Heart left ventricle (tissue), 13 donors: ENCODE measurements at regions not wholly inside any gene's neighbourhood (a gene's known extent, or its start where the extent isn't known, plus 50 kb on each side); places are given as distances from the start of the nearest gene placed in this dataset.

Source experiments
- CTCF ChIP-seq, 12 donors: fragments of 200-600 bp; sonication (generic) in 4 of 12; IDR thresholded peaks; one replicate each; pipeline versions ENCODE4 v1.5.0 to v1.8.0; 2018 to 2022; ENCODE audit warnings: antibody characterized with exemption in 12 of 12, mild to moderate bottlenecking in 5 of 12
- POLR2A ChIP-seq, 2 donors: fragments of 450-650 bp; IDR thresholded peaks; one replicate each; pipeline ENCODE4 v1.6.1; 2017; ENCODE audit warnings: antibody characterized with exemption in 2 of 2, mild to moderate bottlenecking in 2 of 2, moderate library complexity in 2 of 2
- donor health status: ischemic (EF 13 %, LVEDD 7.1; RV severe dilation, severe dysfunction).
- donor health status: DM: no; HTN: yes; CAD: no.
- donor health status: DM: no; HTN: no; CAD: no.
- donor health status: ischemic (EF 25% LVEDD 6.9; RV normal size, moderate dysfunction).
- donor health status: ischemic (EF 25% LVEDD 5.7; RV mildly dilated, moderate dysfunction).
- donor health status: ischemic (EF 35%, LVEDD 5.7; RV mildly dilated, moderate dysfunction).
- donor health status: nonischemic (EF 11% LVEDD 7.7; RV severe dilation, severe dysfunction).
- donor health status: DM: yes; HTN: yes; CAD: no.
- donor health status: PGD.
- donor health status: ischemic (EF 29% LVEDD 5.4; RV normal size, mild dysfunction).
- donor health status: nonischemic (EF 23%, LVEDD 6.1; RV moderate dilation, normal function).

GRCh38 chr18:68288408-68288807, 426.5 kb downstream of the TMX3 start:
- no peak for TF ChIP-seq CTCF (IDR thresholded peaks at IDR 0.05)
- no peak for TF ChIP-seq POLR2A (IDR thresholded peaks at IDR 0.05)
